GM12878 (cell line): ENCODE measurements at regions not wholly inside any gene's neighbourhood (a gene's known extent, or its start where the extent isn't known, plus 50 kb on each side); places are given as distances from the start of the nearest gene placed in this dataset.

Experiments used
- CEBPB ChIP-seq, 2 experiments: fragments of 150-350 bp in 1 of 2; IDR thresholded peaks; 2 replicates each; pipeline ENCODE4 v1.6.1; 2012 to 2014; ENCODE audit warnings: low read depth in 2 of 2, low read length in 2 of 2, borderline replicate concordance in 1 of 2, inconsistent platforms in 1 of 2
- CHD1 ChIP-seq: IDR thresholded peaks from 2 replicates; pipeline ENCODE4 v1.6.1; 2012; ENCODE audit warnings: low read depth, low read length, improper control_type of control experiment
- CTCF ChIP-seq, 3 experiments: IDR thresholded peaks in 2 of 3; conservative IDR thresholded peaks in 1 of 3; 2 replicates each; pipeline ENCODE4 v1.5.1; 2011; ENCODE audit warnings: low read depth in 3 of 3, low read length in 3 of 3, mild to moderate bottlenecking in 3 of 3, control low read depth in 2 of 3, moderate library complexity in 2 of 3, inconsistent platforms in 1 of 3, mixed read lengths in 1 of 3; ENCODE audit not compliant: control insufficient read depth in 2 of 3, insufficient read depth in 1 of 3; ENCODE audit errors: extremely low read depth in 1 of 3
- EZH2 ChIP-seq: IDR thresholded peaks from 2 replicates; pipeline ENCODE4 v1.6.1; 2012; ENCODE audit warnings: low read depth, mild to moderate bottlenecking, control low read depth, inconsistent platforms, low read length, borderline replicate concordance; ENCODE audit not compliant: control insufficient read depth
- KDM1A ChIP-seq: fragments of 200-600 bp; sonication (generic); IDR thresholded peaks from 2 replicates; pipeline ENCODE4 v1.6.1; 2016; ENCODE audit warnings: borderline replicate concordance
- POLR2A ChIP-seq: IDR thresholded peaks from 2 replicates; pipeline ENCODE4 v1.6.1; 2011; ENCODE audit warnings: low read depth, mild to moderate bottlenecking, low read length
- REST ChIP-seq: IDR thresholded peaks from 2 replicates; pipeline ENCODE4 v1.6.1; 2012; ENCODE audit warnings: mild to moderate bottlenecking, low read depth, low read length
- RFX5 ChIP-seq: IDR thresholded peaks from 2 replicates; pipeline ENCODE4 v1.6.1; 2011; ENCODE audit warnings: low read depth, low read length, improper control_type of control experiment
- SUZ12 ChIP-seq: fragments of 200-600 bp; sonication (generic); IDR thresholded peaks from one replicate; pipeline ENCODE4 v1.6.1; 2018; ENCODE audit warnings: antibody characterized with exemption, mild to moderate bottlenecking; ENCODE audit not compliant: unreplicated experiment
- TAF1 ChIP-seq: IDR thresholded peaks from 2 replicates; pipeline ENCODE4 v1.6.1; 2011; ENCODE audit warnings: mild to moderate bottlenecking, low read depth, low read length, borderline replicate concordance
- USF2 ChIP-seq: IDR thresholded peaks from 2 replicates; pipeline ENCODE4 v1.6.1; 2011; ENCODE audit warnings: low read depth, low read length, improper control_type of control experiment, borderline replicate concordance
- ZBTB4 ChIP-seq: fragments of 450-650 bp; formaldehyde crosslinking; IDR thresholded peaks from 2 replicates; pipeline ENCODE4 v1.4.0; 2022; ENCODE audit warnings: mild to moderate bottlenecking, moderate library complexity

GRCh38 chr18:77337604-77338003, 88.0 kb downstream of the GALR1 start:
- TF ChIP-seq ZBTB4 (CRISPR knock-in tag) = no peak
- TF ChIP-seq CTCF (IDR thresholded peaks at IDR 0.05 in 2 of 3, conservative IDR thresholded peaks at IDR 0.05 in 1 of 3; ENCODE audit: control insufficient read depth in 2 of 3, extremely low read depth in 1 of 3, insufficient read depth in 1 of 3, low read depth in 3 of 3, low read length in 3 of 3) = no peak
- TF ChIP-seq POLR2A = no peak
- no peak for TF ChIP-seq SUZ12
- no peak for TF ChIP-seq KDM1A
- no peak for TF ChIP-seq USF2
- no peak for TF ChIP-seq CHD1
- TF ChIP-seq EZH2 = no peak
- TF ChIP-seq RFX5 = no peak
- no peak for TF ChIP-seq TAF1
- TF ChIP-seq CEBPB (IDR thresholded peaks at IDR 0.05; ENCODE audit: borderline replicate concordance in 1 of 2, low read depth in 2 of 2, low read length in 2 of 2) = no peak
- no peak for TF ChIP-seq REST
